ENCODE measurements at regions not wholly inside any gene's neighbourhood (a gene's known extent, or its start where the extent isn't known, plus 50 kb on each side); places are given as distances from the start of the nearest gene placed in this dataset.

GRCh38 chr14:62101189-62101588, 339.0 kb downstream of the SNAPC1 start:
- FAIRE-seq = no peak

DNA sequence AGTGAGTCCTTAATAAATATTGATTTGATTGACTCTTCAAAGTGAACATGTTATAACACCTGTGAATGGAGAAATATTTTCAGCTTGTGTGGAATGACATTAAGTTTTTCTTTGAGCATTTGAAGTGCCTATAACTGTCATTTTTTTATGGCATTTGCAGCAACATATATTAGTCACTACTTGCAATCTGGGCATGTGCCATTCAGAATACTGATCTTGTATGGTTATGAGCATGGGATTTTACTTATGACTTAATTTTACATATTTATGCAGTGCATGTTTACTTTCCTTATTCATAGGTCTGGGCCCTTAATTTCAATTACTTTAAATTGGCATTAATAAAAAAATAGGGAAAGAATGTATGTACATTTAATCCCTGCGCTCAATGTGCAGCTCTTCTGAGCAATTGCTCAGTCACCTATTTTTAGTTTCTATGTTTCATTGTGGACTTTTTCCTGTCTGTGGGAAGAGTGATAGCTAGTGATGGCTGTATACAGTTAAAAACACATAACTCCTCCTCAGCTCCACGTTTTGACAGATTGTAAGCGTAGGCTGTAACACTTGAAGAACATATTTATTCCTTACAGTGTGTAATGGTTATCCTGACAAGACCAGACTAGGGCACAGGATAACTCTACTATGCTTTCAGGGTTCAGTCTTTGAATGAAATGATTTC, 339.6 kb downstream of the SNAPC1 start:
- FAIRE-seq = no peak

DNA sequence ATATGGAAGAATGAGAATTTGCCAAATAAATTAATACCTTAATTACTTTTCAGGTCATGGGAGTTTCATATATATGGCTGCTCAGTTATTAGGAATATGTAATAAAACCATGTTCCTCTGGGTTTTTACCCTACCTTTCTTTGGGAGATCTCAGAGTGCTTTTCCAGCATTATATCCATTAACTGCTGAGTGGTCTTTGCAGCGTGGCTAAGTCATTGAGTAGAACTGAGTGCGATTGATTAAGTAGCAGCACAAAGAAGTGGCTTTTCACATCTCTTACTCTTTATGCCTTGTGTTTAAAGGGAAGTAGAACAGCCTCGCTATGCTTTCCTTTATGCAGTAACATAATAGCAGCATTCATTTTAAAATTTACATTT, 340.1 kb downstream of the SNAPC1 start:
- FAIRE-seq = no peak

DNA sequence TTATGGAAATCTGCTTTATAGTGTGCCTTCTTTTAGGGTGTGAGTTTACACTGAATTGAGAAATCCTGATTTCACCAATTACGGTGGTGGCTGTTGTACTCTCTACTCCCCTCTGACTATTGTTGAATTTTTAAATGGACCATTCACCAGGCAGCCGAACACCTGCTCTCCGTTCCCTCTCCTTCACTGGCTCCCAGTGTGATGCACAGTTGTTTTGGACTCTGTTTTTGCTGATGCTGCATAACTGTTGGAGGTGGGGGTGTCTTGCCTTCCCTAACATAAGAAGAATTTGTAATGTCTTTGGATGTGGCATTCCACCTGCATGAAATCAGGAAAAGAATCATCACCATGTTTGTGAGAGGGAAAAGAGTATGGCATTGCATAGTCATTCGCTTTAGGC, 341.2 kb downstream of the SNAPC1 start:
- FAIRE-seq = peak; percentile 91

DNA sequence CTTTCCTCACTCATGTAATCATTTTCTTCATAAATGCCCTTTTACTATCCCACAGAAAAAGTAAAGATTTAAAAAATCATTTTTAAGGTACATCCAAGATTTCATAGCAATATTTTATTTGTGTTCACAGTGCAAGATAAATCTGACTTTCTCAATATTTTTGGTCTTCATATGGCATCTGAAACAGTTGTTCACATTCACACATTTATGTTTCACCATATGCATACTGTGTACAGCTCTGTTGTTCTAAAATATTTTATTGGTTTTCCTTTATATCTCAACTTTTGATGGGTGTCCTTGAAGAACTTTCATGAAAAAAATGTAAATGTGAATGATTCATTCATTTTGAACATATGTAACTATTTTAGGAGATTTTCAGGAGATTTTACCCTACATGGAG, 348.7 kb downstream of the SNAPC1 start:
- peak; percentile 24 for FAIRE-seq

GRCh38 chr14:62117010-62117750, 355.0 kb downstream of the SNAPC1 start:
- peak; percentile 94 for FAIRE-seq

GRCh38 chr14:62117751-62118105, 355.5 kb downstream of the SNAPC1 start:
- no peak for FAIRE-seq

- no peak for FAIRE-seq
Observed at GRCh38 chr14:62118461-62118860, 356.2 kb downstream of the SNAPC1 start.

- FAIRE-seq = peak; percentile 87
Observed at GRCh38 chr14:62118871-62119270, 356.7 kb downstream of the SNAPC1 start.

DNA sequence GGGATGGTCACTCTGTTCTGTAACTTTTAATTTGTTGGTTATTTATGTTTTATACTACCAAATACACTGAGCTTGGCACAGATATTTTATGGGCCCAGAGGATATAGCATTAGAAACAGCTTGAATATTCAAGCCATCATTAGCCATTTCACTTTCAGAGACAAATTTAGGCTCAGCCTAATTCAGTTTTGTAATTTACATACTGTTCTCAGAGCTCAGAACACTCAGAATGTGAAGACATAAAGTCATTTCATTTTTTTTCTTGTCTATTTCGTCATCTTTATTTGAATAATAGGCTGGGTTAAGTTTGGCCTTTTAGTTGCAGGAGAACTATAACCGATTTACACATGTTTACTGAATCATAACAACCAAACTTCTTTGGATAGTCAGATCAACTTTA, 361.7 kb downstream of the SNAPC1 start:
- no peak for FAIRE-seq

- FAIRE-seq = no peak
Observed at GRCh38 chr14:62125793-62126192, 363.6 kb downstream of the SNAPC1 start.

DNA sequence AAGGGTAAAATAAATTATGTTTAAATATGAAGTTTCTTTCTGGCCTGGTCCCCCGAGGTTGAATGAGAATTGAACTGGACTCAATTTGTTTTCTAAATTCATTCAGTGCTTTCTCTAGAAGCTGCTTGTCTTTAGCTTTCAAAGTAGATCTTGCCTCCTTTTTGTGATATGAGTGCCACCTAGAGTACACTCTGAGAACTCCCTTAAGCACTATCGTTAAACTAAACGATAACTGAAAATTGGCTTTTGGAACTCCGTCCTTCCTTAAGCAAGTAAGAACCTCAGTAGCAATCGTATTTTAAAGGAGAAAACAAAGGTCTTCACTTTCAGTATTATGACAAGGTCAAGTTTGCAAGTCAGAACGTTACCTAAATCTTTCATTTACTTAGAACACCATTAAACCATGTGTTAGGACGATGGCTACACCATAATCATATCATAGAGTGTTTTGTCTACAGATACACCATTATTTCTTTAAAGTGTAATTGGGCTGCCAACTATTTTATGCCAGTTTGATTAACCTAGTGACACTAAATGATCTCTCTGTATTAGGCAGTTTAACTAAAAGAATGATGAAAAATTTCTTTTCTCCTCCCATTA, 364.8 kb downstream of the SNAPC1 start:
- peak; percentile 100 for FAIRE-seq

DNA sequence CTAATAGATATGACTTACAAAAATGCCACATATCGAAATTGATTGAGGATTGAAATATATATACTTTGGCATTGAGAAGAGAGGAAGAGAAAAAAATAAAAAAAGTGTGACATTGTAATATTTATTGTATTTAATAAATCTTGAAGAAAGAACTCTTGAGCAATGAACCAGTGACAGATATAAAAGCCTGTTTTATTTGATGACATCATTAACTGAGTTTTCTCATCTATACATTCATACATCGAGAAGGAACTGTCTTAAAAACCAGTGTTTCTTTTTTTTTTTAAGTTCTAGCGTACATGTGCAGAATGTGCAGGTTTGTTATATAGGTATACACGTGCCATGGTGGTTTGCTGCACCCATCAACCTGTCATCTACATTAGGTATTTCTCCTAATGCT, 368.2 kb downstream of the SNAPC1 start:
- FAIRE-seq = no peak

DNA sequence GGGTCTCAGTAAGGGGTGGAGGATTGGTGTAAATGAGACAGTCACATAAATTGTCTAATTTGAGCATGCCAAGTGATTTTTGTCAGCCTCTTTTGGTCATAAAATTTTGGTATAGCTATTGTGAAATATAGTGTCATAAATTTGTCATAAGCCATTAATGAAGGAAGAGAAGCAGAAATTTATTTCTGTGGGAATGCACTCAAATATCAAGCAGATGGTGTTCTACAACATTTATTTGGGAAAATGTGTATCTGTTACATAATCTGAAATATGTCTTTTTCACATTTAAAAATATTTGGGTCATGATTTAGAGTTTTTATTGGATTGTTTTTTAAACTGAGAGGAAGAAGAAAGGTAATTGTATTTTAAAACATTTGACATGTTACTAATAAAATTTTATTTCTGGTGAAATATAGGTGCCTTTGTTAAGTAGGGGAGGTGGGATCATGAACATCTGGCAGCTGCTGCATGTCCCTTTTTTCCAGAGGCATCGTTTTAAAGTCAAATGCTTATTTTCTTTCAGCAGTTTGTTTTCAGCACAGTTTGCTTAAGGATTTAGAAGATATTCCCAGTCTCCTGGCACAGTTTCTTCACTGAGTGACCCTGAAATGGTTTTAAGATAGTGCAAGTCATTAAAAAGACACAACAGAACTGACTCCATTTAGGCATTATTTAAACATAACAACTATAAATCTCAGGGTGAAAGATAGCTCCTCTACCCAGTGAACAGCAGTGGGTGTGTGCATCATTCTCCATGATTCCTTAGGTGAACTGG, 371.7 kb downstream of the SNAPC1 start:
- no peak for FAIRE-seq

GRCh38 chr14:62138593-62138992, 376.4 kb downstream of the SNAPC1 start:
- no peak for FAIRE-seq

DNA sequence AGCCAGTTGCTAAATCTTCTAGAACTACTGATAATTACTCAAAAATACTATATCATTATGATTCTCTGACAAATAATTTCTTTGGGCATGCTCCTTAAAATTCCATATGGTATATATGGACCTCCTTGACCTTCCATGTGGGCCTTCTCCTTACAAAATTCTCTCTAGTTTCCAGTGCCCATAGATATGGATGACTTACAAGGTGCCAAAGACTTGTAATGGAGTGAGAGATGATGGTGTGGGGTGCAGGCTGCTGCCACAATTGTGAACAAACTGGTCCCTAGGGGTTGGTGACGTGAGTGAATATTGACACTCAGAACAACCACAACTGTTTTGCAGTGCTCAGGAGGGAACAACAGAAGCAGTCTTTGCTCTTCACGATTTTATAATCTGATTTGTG, 378.9 kb downstream of the SNAPC1 start:
- FAIRE-seq = no peak

- FAIRE-seq = no peak
Observed at GRCh38 chr14:62143245-62143644, 381.0 kb downstream of the SNAPC1 start.

- FAIRE-seq = no peak
Observed at GRCh38 chr14:62144863-62145262, 382.6 kb downstream of the SNAPC1 start.

DNA sequence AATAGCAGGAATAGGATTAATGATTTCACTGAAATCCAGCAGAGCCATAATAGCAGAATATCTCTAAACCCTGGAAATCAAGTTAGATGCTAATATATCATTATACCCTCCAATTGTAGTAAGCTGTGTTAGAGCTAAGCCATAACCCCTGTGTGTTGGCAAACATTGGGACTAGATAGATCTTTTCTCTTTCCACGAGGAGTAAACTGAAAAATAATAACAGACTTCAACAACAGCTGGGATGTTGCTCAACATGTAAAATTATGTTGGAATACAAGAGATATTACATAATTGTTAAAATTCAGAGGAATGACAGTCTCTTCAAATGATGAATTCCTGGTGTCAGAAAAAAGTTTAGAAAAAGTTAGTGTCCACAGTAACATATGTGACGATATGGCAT, 383.8 kb downstream of the SNAPC1 start:
- FAIRE-seq = no peak

DNA sequence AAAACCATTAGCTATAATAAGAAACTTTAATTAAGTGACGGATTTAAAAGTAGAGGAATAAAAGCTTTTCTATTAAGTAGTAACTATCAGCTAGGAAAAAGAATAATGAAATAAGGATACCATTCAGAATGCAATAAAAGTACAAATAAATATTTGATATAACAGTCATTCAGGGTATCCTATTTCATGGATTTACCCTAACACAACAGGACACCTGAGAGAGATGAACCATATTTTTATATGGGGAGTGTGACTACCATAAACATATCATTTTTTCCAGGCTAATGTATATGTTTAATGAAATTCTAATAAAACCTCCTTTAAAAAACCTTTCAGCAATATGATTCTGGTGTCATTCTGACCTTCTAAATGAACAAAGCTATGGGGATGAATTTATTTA, 393.8 kb downstream of the SNAPC1 start:
- no peak for FAIRE-seq

DNA sequence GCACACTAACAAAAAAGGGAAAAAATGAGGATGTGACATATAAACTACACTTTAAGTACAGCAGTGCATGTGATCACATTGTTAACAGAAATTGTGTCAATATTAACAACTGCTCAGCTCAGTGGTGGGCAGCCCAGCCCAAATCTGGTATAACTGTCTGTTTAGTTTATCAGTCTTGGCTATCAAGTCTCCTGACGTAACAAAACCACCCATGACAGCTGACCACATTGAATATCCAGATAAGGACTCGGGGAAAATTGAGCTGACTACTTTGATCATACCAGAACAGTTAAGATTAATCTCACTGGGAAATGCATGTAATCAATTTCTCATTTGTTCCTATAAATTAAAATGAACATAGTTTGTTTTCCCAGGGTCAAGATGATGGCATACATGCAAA, 396.6 kb downstream of the SNAPC1 start:
- FAIRE-seq = no peak

- no peak for FAIRE-seq
Observed at GRCh38 chr14:62159314-62159713, 397.1 kb downstream of the SNAPC1 start.

DNA sequence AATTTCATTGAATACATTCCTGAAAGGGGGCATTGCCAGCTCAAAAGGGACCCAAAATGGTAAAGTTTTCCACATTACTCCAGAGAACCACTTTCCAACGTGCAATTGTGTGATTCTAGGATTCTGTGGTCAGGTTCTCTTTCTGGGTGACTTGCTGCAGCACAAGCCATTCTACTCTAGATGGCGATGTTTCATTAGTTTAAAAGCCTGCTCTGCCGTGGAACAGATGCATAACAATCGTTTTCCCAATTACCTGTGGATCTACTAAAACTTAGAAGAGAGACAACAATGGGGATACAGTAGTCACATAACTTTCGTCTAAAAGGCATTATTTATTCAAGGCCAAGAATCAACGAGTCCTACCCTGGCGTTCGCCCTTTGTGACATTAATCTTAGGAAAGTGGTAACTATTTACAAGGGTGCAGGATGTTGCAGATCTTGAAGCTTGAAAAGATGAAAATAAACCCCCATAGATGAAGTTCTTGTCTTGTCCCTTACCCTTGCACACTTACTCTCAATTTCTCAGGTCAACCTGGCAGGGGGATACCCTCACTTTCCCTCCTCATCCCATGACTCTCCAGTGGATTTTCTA, 400.9 kb downstream of the SNAPC1 start:
- FAIRE-seq = peak; percentile 96
